Heart right ventricle (tissue), 16 donors: ENCODE measurements at regions not wholly inside any gene's neighbourhood (a gene's known extent, or its start where the extent isn't known, plus 50 kb on each side); places are given as distances from the start of the nearest gene placed in this dataset.
"Not testable (repeated sequence)": the region's sequence is repeated elsewhere in the genome, so short reads cannot be mapped to it uniquely, and the experiment has no call there.

Source experiments
- ATAC-seq, 8 donors: fragments of 200-7000 bp; cut with Tn5 transposase; one replicate each; pipeline ENCODE4 v1.9.1; 2020; ENCODE audit warnings: mild to moderate bottlenecking in 8 of 8, moderate library complexity in 8 of 8, moderate number of reproducible peaks in 1 of 8
- DNase-seq, 2 donors: peaks; one replicate each; pipeline ENCODE4 v3.0.0-alpha.2; 2020
- H3K27ac ChIP-seq, 10 donors: fragments of 200-600 bp; sonication (generic) in 2 of 10; one replicate each; pipeline versions ENCODE4 v1.5.0 to v1.8.0; 2020 to 2022; ENCODE audit warnings: mild to moderate bottlenecking in 3 of 10
- H3K27me3 ChIP-seq, 7 donors: fragments of 200-600 bp; one replicate each; pipeline ENCODE4 v1.8.0; 2021 to 2022; ENCODE audit warnings: mild to moderate bottlenecking in 2 of 7
- H3K36me3 ChIP-seq, 9 donors: fragments of 200-600 bp; sonication (generic) in 1 of 9; one replicate each; pipeline versions ENCODE4 v1.5.0 to v1.8.0; 2020 to 2022; ENCODE audit warnings: mild to moderate bottlenecking in 2 of 9
- H3K4me1 ChIP-seq, 9 donors: fragments of 200-600 bp; sonication (generic) in 1 of 9; one replicate each; pipeline versions ENCODE4 v1.5.0 to v1.8.0; 2020 to 2022; ENCODE audit warnings: mild to moderate bottlenecking in 4 of 9
- H3K4me3 ChIP-seq, 10 donors: fragments of 200-600 bp; sonication (generic) in 2 of 10; one replicate each; pipeline versions ENCODE4 v1.5.0 to v1.8.0; 2020 to 2022; ENCODE audit warnings: mild to moderate bottlenecking in 7 of 10, moderate library complexity in 2 of 10
- H3K9me3 ChIP-seq, 11 donors: fragments of 200-600 bp in 10 of 11; sonication (generic) in 2 of 11; one replicate each; pipeline versions ENCODE4 v1.5.0 to v1.8.0; 2013 to 2022; ENCODE audit warnings: mild to moderate bottlenecking in 2 of 11, control low read depth in 1 of 11, moderate library complexity in 1 of 11
- CTCF ChIP-seq, 9 donors: fragments of 200-600 bp; sonication (generic) in 2 of 9; IDR thresholded peaks; one replicate each; pipeline versions ENCODE4 v1.5.0 to v1.8.0; 2021 to 2022; ENCODE audit warnings: antibody characterized with exemption in 9 of 9, mild to moderate bottlenecking in 5 of 9, moderate library complexity in 1 of 9
- WGBS, 2 donors: extraction: QIAGEN DNeasy Blood & Tissue Kit; methylation state at CpG; one replicate each; pipeline ENCODE4 v1.1.7; 2013; ENCODE audit warnings: inconsistent platforms in 1 of 2; 5-methylcytosine and 5-hydroxymethylcytosine counted together
- intact Hi-C, 10 donors: fragments of 100-400 bp; cut with DNase I; formaldehyde crosslinking; loops; one replicate each; pipeline versions ENCODE4 v1.11.1 to v1.14.2; 2022
- donor health status: Arrhythmogenic right ventricular cardiomyopathy.
- donor health status: ischemic (EF 13 %, LVEDD 7.1; RV severe dilation, severe dysfunction).
- donor health status: healthy with polysubstance abuse.
- donor health status: DM: no; HTN: yes; CAD: no.
- donor health status: DM: no; HTN: no; CAD: no.
- donor health status: ischemic (EF 25% LVEDD 6.9; RV normal size, moderate dysfunction).
- donor health status: ischemic (EF 25% LVEDD 5.7; RV mildly dilated, moderate dysfunction).
- donor health status: healthy.
- donor health status: DM: yes; HTN: yes; CAD: no.
- donor health status: Ischemic cardiomyopathy.
- donor health status: ischemic (EF 35%, LVEDD 5.7; RV mildly dilated, moderate dysfunction).
- donor health status: nonischemic (EF 11% LVEDD 7.7; RV severe dilation, severe dysfunction).
- donor health status: DM: yes; HTN: yes; CAD: no.
- donor health status: PGD.
- donor health status: ischemic (EF 29% LVEDD 5.4; RV normal size, mild dysfunction).
- donor health status: nonischemic (EF 23%, LVEDD 6.1; RV moderate dilation, normal function).

- no peaks in the 10 kb centered on the region for H3K36me3 ChIP-seq
- peaks cover 0 to 4% (median 0%) of the 10 kb centered on the region in 9 donors for H3K4me1 ChIP-seq
- intact Hi-C loops = no loop called here
- no peak overlapping the region for H3K27ac ChIP-seq
- WGBS, 2 donors = 59 to 62% methylated on average over 3 of the region's 3 CpGs
- ATAC-seq = no peak
- no peaks in the 10 kb centered on the region for H3K9me3 ChIP-seq
- no peak overlapping the region for H3K4me3 ChIP-seq
- H3K27me3 ChIP-seq = peaks cover 0 to 78% (median 29%) of the 10 kb centered on the region in 7 donors
- no peak for DNase-seq
- TF ChIP-seq CTCF (IDR thresholded peaks at IDR 0.05) = no peak
These were observed 60.1 kb upstream of the TUBA3E start for GRCh38 chr2:130258356-130258755.

GRCh38 chr2:130252880-130253645, 54.8 kb upstream of the TUBA3E start:
- Histone ChIP-seq H3K4me1 (peaks cover 0 to 7% (median 0%) of the 10 kb centered on the region in 9 donors), H3K27me3 (peaks cover 0 to 78% (median 55%) of the 10 kb centered on the region in 7 donors), H3K9me3 (no peaks in the 10 kb centered on the region), H3K36me3 (no peaks in the 10 kb centered on the region), H3K27ac (no peak overlapping the region), H3K4me3 (peak overlapping the region; percentile 9 to 46 (median 39))
- intact Hi-C loops = no loop called here
- peak in 7 of 8 donors; percentile 33 to 79 (median 46) for ATAC-seq
- no peak for DNase-seq
- no peak for TF ChIP-seq CTCF (IDR thresholded peaks at IDR 0.05)
- 29 to 39% methylated on average over 42 of the region's 42 CpGs for WGBS, 2 donors

GRCh38 chr2:130251873-130252620, 53.8 kb upstream of the TUBA3E start:
- DNase-seq = no peak
- no peak for TF ChIP-seq CTCF (IDR thresholded peaks at IDR 0.05)
- intact Hi-C loops = no loop called here
- H3K36me3 ChIP-seq = no peaks in the 10 kb centered on the region
- ATAC-seq = peak in 4 of 8 donors; percentile 27 to 81 (median 56)
- 38 to 39% methylated on average over 46 of the region's 46 CpGs for WGBS, 2 donors
- H3K27me3 ChIP-seq = peaks cover 0 to 79% (median 54%) of the 10 kb centered on the region in 7 donors
- peaks cover 0 to 7% (median 0%) of the 10 kb centered on the region in 9 donors for H3K4me1 ChIP-seq
- H3K9me3 ChIP-seq = no peaks in the 10 kb centered on the region
- H3K4me3 ChIP-seq = peak overlapping the region in 7 of 10 donors; percentile 19 to 45 (median 37)
- no peak overlapping the region for H3K27ac ChIP-seq

GRCh38 chr2:130251535-130251872, 53.3 kb upstream of the TUBA3E start:
- peaks cover 0 to 79% (median 54%) of the 10 kb centered on the region in 7 donors for H3K27me3 ChIP-seq
- ATAC-seq = peak in 1 of 8 donors; percentile 7
- peaks cover 0 to 7% (median 0%) of the 10 kb centered on the region in 9 donors for H3K4me1 ChIP-seq
- 61 to 68% methylated on average over 3 of the region's 3 CpGs for WGBS, 2 donors
- H3K27ac ChIP-seq = no peak overlapping the region
- intact Hi-C loops = no loop called here
- no peaks in the 10 kb centered on the region for H3K36me3 ChIP-seq
- DNase-seq = no peak
- H3K4me3 ChIP-seq = no peak overlapping the region
- H3K9me3 ChIP-seq = no peaks in the 10 kb centered on the region
- no peak for TF ChIP-seq CTCF (IDR thresholded peaks at IDR 0.05)

- H3K4me1 ChIP-seq, H3K27ac ChIP-seq, ATAC-seq, H3K36me3 ChIP-seq, intact Hi-C loops, H3K9me3 ChIP-seq, DNase-seq, H3K4me3 ChIP-seq: not testable (repeated sequence)
- 82 to 85% methylated on average over 13 of the region's 13 CpGs for WGBS, 2 donors
- H3K27me3 ChIP-seq = peaks cover 0 to 63% (median 43%) of the 10 kb centered on the region in 7 donors
These were observed 50.1 kb upstream of the TUBA3E start for GRCh38 chr2:130248355-130248754.
